ENCODE measurements at regions not wholly inside any gene's neighbourhood (a gene's known extent, or its start where the extent isn't known, plus 50 kb on each side); places are given as distances from the start of the nearest gene placed in this dataset.
"Not testable (repeated sequence)": the region's sequence is repeated elsewhere in the genome, so short reads cannot be mapped to it uniquely, and the experiment has no call there.

DNA sequence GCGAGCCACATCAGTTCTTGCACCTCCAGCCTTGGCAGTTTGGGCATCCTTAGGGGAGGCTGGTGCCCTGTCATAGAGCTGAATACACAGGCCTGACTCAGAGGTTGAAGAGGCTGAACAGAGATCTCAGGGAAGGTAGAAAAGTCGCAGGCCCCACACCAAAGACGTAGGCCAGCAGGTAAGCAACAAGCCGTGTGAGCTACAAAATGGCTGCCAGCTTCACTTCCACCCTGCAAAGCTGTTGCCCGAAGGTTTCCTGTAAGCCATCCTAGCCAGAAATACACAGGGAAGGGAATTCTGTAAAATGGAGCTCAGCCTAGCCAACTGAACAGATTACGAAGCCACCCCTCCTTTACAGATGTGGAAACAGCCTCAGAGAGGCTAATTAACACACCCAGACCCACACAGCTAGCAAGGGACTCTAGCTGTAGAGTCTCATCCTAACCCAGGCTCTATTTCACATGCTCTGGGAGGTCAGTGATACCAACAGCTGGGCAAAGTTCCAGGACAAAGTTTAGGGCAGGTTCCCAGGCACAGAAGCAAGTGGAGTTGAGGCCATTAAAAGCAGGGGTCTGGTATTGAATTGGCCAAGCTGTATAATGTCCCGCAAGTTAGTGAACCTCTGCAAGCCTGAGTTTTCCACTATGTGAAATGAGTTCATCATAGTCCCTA, 66.3 kb upstream of the RASGRF1 start:
- no peaks in the 10 kb centered on the region for H3K9me3 Mint-ChIP-seq (ENCODE audit: unreplicated experiment)
- TF ChIP-seq, protein P1, sequence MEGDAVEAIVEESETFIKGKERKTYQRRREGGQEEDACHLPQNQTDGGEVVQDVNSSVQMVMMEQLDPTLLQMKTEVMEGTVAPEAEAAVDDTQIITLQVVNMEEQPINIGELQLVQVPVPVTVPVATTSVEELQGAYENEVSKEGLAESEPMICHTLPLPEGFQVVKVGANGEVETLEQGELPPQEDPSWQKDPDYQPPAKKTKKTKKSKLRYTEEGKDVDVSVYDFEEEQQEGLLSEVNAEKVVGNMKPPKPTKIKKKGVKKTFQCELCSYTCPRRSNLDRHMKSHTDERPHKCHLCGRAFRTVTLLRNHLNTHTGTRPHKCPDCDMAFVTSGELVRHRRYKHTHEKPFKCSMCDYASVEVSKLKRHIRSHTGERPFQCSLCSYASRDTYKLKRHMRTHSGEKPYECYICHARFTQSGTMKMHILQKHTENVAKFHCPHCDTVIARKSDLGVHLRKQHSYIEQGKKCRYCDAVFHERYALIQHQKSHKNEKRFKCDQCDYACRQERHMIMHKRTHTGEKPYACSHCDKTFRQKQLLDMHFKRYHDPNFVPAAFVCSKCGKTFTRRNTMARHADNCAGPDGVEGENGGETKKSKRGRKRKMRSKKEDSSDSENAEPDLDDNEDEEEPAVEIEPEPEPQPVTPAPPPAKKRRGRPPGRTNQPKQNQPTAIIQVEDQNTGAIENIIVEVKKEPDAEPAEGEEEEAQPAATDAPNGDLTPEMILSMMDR (IDR thresholded peaks at IDR 0.05; ENCODE audit: unreplicated experiment), result no peak
- no peak overlapping the region for H3K4me3 Mint-ChIP-seq (ENCODE audit: unreplicated experiment)
- BruUV-seq (replicated peaks), result no TSS peak
- peaks cover 7% of the 10 kb centered on the region for H3K4me1 Mint-ChIP-seq (ENCODE audit: insufficient read depth, unreplicated experiment)
- POLR2A ChIA-PET, result interaction anchor here (1.6 kb wide), 1 partner anchor 12 kb away, joined by 3 read pairs; no protein-coding TSS in a partner anchor
- H3K27ac Mint-ChIP-seq (ENCODE audit: low read depth, unreplicated experiment), result no peak overlapping the region
- no peak for DNase-seq (ENCODE audit: unreplicated experiment)
- intact Hi-C loops (cut with micrococcal nuclease), result no loop called here
- H3K36me3 Mint-ChIP-seq (ENCODE audit: insufficient read depth, unreplicated experiment), result no peaks in the 10 kb centered on the region
- no peaks in the 10 kb centered on the region for H3K27me3 Mint-ChIP-seq (ENCODE audit: insufficient read depth, unreplicated experiment)
- CTCF ChIA-PET, result interaction anchor here (0.6 to 2.6 kb wide), 4 partner anchors 28 to 129 kb away, joined by 3 to 17 read pairs (median 4); no protein-coding TSS in a partner anchor

DNA sequence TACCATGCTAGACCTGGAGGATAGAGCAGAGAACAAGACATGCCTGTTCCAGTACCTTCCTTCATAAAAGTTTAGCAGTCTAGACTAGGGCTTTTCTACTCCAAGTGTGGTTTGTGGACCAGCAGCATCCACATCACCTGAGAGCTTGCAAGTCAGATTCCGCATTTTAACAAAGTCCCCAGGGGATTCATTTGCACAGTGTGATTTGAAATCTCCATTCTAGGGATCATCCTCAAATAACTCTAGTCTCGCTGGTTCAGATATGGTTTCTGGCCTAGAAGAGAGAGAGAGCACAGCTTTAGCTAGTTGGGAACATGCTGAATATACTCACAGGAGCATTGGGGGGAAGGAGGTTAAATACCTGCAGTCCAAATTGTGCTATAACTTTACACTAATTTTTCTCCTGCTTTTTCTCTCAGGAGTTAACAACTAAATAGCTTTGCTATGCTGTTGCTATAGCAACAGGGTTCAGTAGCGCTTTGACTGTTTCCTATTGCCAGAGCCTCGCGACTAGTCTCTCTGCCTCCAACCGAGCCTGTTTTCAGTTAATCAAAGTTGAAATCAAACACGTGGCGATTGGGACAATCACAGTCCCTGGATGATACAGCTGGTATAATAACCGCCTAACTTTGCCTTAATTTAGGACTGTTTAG, 64.0 kb upstream of the RASGRF1 start:
- POLR2A ChIA-PET, result no interaction called here
- intact Hi-C loops (cut with micrococcal nuclease), result no loop called here

DNA sequence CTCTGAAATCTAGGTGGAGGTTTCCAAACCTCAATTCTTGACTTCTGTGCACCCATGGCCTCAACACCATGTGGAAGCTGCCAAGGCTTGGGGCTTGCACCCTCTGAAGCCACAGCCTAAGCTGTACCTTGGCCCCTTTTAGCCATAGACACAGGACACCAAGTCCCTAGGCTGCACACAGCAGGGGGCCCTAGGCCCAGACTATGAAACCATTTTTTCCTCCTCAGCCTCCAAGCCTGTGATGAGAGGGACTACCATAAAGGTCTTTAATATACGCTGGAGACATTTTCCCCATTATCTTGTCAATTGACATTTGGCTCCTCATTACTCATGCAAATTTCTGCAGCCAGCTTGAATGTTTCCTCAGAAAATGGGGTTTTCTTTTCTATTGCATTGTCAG, 53.7 kb upstream of the RASGRF1 start:
- H3K36me3 Mint-ChIP-seq (ENCODE audit: insufficient read depth, unreplicated experiment); DNase-seq (ENCODE audit: unreplicated experiment); H3K4me1 Mint-ChIP-seq (ENCODE audit: insufficient read depth, unreplicated experiment); POLR2A ChIA-PET; H3K27me3 Mint-ChIP-seq (ENCODE audit: insufficient read depth, unreplicated experiment); H3K27ac Mint-ChIP-seq (ENCODE audit: low read depth, unreplicated experiment); BruUV-seq (replicated peaks); intact Hi-C loops (cut with micrococcal nuclease); H3K4me3 Mint-ChIP-seq (ENCODE audit: unreplicated experiment): not testable (repeated sequence)
- H3K9me3 Mint-ChIP-seq (ENCODE audit: unreplicated experiment), result peaks cover 18% of the 10 kb centered on the region
- CTCF ChIA-PET, result interaction anchor here (0.6 to 1.4 kb wide), 2 partner anchors 40 to 1474 kb away, joined by 3 to 4 read pairs; no protein-coding TSS in a partner anchor

More for the DNA sequence above, 64.0 kb upstream of the RASGRF1 start:
- Mint-ChIP-seq H3K4me3 (ENCODE audit: unreplicated experiment) (no peak overlapping the region), H3K27me3 (ENCODE audit: insufficient read depth, unreplicated experiment) (no peaks in the 10 kb centered on the region), H3K4me1 (ENCODE audit: insufficient read depth, unreplicated experiment) (peaks cover 7% of the 10 kb centered on the region), H3K9me3 (ENCODE audit: unreplicated experiment) (no peaks in the 10 kb centered on the region), H3K36me3 (ENCODE audit: insufficient read depth, unreplicated experiment) (no peaks in the 10 kb centered on the region), H3K27ac (ENCODE audit: low read depth, unreplicated experiment) (no peak overlapping the region)
- CTCF ChIA-PET, result interaction anchor here (0.6 to 0.8 kb wide), 2 partner anchors 224 to 1930 kb away, joined by 3 to 7 read pairs; no protein-coding TSS in a partner anchor
- DNase-seq (ENCODE audit: unreplicated experiment), result no peak
- BruUV-seq (replicated peaks), result no TSS peak
- TF ChIP-seq, protein P1 (IDR thresholded peaks at IDR 0.05; ENCODE audit: unreplicated experiment), result no peak

DNA sequence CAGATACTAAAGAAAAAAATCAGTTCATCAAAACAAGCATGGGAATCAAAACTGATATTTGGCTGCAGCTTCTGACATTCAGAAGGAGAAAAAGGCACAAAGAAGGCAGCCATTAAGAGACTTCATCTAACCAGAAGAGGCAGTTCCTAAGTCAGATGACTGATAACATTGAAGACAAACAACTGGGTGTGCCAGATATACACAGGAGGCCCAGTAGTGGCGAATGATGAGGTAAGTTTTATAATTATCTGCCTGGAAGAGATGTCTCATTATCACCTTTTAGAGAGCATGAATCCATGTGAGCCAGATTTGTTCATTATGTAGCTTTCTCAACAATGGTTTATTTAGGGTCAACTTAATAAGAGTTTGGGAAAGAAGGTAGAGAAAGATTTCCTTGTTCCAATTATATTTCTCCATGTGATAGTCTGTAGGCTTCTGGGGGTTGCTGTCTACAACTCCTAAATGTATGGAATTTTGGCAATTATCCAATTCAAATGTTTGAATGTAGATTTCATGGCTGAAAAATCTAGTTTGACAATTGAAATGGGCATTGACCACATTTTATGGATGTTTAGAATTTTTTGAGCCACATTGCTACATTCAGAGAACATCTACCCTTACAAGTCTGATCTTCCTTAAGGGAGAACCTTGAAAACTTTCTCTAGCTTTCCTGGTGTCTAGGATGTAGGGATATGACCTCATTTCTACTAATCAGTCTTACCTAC, 50.4 kb upstream of the RASGRF1 start:
- ChIA-PET POLR2A (no interaction called here), CTCF (interaction anchor here (1.3 kb wide), 1 partner anchor 12 kb away, joined by 3 read pairs; no protein-coding TSS in a partner anchor)
- no peak overlapping the region for H3K27ac Mint-ChIP-seq (ENCODE audit: low read depth, unreplicated experiment)
- H3K9me3 Mint-ChIP-seq (ENCODE audit: unreplicated experiment), result peaks cover 18% of the 10 kb centered on the region
- H3K27me3 Mint-ChIP-seq (ENCODE audit: insufficient read depth, unreplicated experiment), result peaks cover 27% of the 10 kb centered on the region
- H3K4me3 Mint-ChIP-seq (ENCODE audit: unreplicated experiment), result no peak overlapping the region
- no peaks in the 10 kb centered on the region for H3K36me3 Mint-ChIP-seq (ENCODE audit: insufficient read depth, unreplicated experiment)
- BruUV-seq (replicated peaks), result no TSS peak
- no peaks in the 10 kb centered on the region for H3K4me1 Mint-ChIP-seq (ENCODE audit: insufficient read depth, unreplicated experiment)
- intact Hi-C loops (cut with micrococcal nuclease), result no loop called here
- DNase-seq (ENCODE audit: unreplicated experiment), result no peak
- TF ChIP-seq, protein P1 (IDR thresholded peaks at IDR 0.05; ENCODE audit: unreplicated experiment), result no peak

Small RNA genes in the stretch of these regions (microRNA-seq; reads per million reads assigned to microRNA genes)
- 3.7 reads per million, percentile 28 among the genes with 10 or more reads in this experiment for gene MIR184
